ENCODE measurements at regions not wholly inside any gene's neighbourhood (a gene's known extent, or its start where the extent isn't known, plus 50 kb on each side); places are given as distances from the start of the nearest gene placed in this dataset.
"Not testable (repeated sequence)": the region's sequence is repeated elsewhere in the genome, so short reads cannot be mapped to it uniquely, and the experiment has no call there.

DNA sequence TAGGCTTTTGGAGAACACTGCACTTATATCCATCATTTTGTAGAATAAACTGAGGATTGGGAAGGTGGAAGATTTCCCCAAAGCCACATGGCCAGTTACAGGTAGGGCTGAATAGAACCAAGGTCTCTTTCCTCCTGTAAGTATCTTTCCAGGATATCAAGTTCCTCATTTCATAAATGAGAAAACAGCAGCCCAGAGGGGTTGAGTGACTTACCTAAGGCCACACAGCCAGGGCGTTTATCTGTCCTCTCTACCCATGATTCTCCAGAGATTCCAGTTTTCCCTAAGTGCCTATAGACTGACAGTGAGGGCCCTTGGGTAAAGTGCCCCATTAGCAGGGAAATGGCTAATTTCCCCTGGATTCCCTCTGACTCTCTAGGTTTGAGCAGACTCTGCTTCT, 132.3 kb upstream of the SKOR2 start:
- DNase-seq (ENCODE audit: low spot score): no peak
- TF ChIP-seq, protein P1, sequence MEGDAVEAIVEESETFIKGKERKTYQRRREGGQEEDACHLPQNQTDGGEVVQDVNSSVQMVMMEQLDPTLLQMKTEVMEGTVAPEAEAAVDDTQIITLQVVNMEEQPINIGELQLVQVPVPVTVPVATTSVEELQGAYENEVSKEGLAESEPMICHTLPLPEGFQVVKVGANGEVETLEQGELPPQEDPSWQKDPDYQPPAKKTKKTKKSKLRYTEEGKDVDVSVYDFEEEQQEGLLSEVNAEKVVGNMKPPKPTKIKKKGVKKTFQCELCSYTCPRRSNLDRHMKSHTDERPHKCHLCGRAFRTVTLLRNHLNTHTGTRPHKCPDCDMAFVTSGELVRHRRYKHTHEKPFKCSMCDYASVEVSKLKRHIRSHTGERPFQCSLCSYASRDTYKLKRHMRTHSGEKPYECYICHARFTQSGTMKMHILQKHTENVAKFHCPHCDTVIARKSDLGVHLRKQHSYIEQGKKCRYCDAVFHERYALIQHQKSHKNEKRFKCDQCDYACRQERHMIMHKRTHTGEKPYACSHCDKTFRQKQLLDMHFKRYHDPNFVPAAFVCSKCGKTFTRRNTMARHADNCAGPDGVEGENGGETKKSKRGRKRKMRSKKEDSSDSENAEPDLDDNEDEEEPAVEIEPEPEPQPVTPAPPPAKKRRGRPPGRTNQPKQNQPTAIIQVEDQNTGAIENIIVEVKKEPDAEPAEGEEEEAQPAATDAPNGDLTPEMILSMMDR (IDR thresholded peaks at IDR 0.05): no peak
- H3K4me3 Mint-ChIP-seq (ENCODE audit: unreplicated experiment): no peak overlapping the region
- H3K27me3 Mint-ChIP-seq (ENCODE audit: low read depth): peaks cover 6% of the 10 kb centered on the region
- H3K36me3 Mint-ChIP-seq (ENCODE audit: low read depth): no peaks in the 10 kb centered on the region
- no peaks in the 10 kb centered on the region for H3K9me3 Mint-ChIP-seq (ENCODE audit: low read depth)
- H3K27ac Mint-ChIP-seq (ENCODE audit: unreplicated experiment): no peak overlapping the region
- no peaks in the 10 kb centered on the region for H3K4me1 Mint-ChIP-seq (ENCODE audit: low read depth)

DNA sequence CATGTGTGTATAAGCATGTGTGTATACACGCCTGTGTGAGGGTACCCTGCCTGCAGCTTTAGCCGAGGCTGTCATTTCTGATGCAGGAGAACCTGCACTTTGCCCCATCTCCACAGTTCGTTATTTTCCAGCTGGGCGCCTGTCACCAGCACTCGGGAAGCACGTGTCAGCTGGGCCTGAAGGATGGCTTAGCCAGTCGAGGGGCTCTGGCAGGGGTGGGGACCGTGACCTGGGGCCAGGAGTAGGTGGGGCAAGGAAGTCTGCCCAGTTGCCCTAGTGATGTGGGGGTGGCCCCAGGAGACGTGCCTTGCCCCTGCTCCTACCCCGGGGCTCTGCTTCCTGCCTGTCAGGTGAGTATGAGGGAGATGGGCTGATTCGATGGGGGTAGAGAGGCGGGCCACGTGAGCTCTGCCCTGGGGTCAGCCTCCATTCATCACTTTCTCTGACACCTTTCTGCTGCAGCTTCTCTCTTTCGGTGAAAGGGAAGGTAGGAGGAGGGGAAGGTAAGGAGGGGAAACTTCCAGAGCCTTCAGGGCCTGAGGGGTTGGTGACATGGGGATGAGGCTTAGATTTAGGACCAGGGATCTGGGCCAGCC, 130.6 kb upstream of the SKOR2 start:
- Mint-ChIP-seq H3K27me3 (ENCODE audit: low read depth) (peaks cover 6% of the 10 kb centered on the region), H3K9me3 (ENCODE audit: low read depth) (no peaks in the 10 kb centered on the region), H3K36me3 (ENCODE audit: low read depth) (no peaks in the 10 kb centered on the region), H3K4me3 (ENCODE audit: unreplicated experiment) (no peak overlapping the region), H3K27ac (ENCODE audit: unreplicated experiment) (no peak overlapping the region), H3K4me1 (ENCODE audit: low read depth) (no peaks in the 10 kb centered on the region)
- DNase-seq (ENCODE audit: low spot score): no peak
- TF ChIP-seq, protein P1 (IDR thresholded peaks at IDR 0.05): no peak

DNA sequence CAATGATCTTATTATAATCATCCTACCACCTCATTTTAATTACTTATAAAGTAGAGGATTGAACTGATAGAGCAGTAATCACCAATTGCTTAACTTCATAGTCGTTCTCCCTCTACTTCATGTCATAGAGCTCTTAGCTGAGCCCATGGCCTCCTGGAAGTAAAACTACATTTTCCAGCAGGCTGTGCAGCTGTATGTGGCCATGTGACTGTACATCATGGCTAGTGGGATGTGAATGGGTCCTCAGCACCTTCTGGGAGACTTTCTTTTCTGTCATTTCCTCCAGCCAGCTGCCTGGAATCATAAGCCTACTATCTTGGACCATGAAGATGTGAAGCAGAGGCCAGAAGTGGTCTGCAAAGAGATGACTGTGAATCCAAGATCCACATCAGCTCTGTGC, 128.7 kb upstream of the SKOR2 start:
- Mint-ChIP-seq H3K9me3 (ENCODE audit: low read depth) (no peaks in the 10 kb centered on the region), H3K4me1 (ENCODE audit: low read depth) (no peaks in the 10 kb centered on the region), H3K27me3 (ENCODE audit: low read depth) (peaks cover 9% of the 10 kb centered on the region), H3K4me3 (ENCODE audit: unreplicated experiment) (no peak overlapping the region), H3K36me3 (ENCODE audit: low read depth) (no peaks in the 10 kb centered on the region), H3K27ac (ENCODE audit: unreplicated experiment) (no peak overlapping the region)
- no peak for DNase-seq (ENCODE audit: low spot score)
- TF ChIP-seq, protein P1 (IDR thresholded peaks at IDR 0.05): no peak

DNA sequence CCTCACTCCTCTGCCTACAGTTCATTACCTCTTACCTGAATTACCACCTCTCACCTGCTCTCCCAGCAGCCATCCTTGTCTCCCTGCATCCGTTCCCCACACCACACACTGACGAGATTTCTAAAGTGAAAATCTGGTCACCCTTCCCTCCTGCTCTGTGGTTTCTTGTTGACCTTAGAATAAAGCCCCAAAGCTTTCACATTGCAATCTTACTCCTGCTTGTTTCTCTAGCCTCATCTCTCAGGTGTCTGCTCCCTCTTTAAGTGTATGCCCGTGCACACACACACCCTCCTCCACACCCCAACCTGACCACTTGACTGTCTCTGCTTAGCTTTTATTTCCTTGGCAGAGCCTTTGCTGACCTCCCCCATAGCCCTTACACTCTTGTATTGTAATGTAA, 122.0 kb upstream of the SKOR2 start:
- H3K4me3 Mint-ChIP-seq (ENCODE audit: unreplicated experiment): no peak overlapping the region
- TF ChIP-seq, protein P1 (IDR thresholded peaks at IDR 0.05): no peak
- H3K4me1 Mint-ChIP-seq (ENCODE audit: low read depth): no peaks in the 10 kb centered on the region
- H3K36me3 Mint-ChIP-seq (ENCODE audit: low read depth): no peaks in the 10 kb centered on the region
- H3K9me3 Mint-ChIP-seq (ENCODE audit: low read depth): peaks cover 4% of the 10 kb centered on the region
- no peak for DNase-seq (ENCODE audit: low spot score)
- H3K27ac Mint-ChIP-seq (ENCODE audit: unreplicated experiment): no peak overlapping the region
- H3K27me3 Mint-ChIP-seq (ENCODE audit: low read depth): peaks cover 2% of the 10 kb centered on the region

DNA sequence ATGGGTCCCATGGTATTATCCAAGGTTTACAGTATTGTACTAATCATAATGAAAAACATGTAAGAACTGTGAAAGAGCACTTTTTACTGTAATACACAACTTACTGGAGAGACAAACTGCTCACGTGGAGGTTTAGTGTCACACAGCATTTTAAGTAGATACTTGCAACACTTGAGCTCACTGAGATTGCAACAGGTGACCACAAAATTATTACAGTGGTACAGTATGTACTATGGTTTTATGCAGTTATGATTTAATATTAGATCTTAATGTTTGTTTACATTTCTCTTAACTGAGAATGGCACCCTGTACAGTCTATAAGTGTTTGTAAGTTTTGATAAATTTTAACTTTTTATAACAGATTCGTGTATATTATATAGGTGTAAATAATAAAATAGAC, 118.6 kb upstream of the SKOR2 start:
- DNase-seq (ENCODE audit: low spot score): no peak
- no peak overlapping the region for H3K27ac Mint-ChIP-seq (ENCODE audit: unreplicated experiment)
- no peak overlapping the region for H3K4me3 Mint-ChIP-seq (ENCODE audit: unreplicated experiment)
- H3K9me3 Mint-ChIP-seq (ENCODE audit: low read depth): peaks cover 10% of the 10 kb centered on the region
- no peaks in the 10 kb centered on the region for H3K36me3 Mint-ChIP-seq (ENCODE audit: low read depth)
- TF ChIP-seq, protein P1 (IDR thresholded peaks at IDR 0.05): no peak
- H3K4me1 Mint-ChIP-seq (ENCODE audit: low read depth): no peaks in the 10 kb centered on the region
- no peaks in the 10 kb centered on the region for H3K27me3 Mint-ChIP-seq (ENCODE audit: low read depth)

DNA sequence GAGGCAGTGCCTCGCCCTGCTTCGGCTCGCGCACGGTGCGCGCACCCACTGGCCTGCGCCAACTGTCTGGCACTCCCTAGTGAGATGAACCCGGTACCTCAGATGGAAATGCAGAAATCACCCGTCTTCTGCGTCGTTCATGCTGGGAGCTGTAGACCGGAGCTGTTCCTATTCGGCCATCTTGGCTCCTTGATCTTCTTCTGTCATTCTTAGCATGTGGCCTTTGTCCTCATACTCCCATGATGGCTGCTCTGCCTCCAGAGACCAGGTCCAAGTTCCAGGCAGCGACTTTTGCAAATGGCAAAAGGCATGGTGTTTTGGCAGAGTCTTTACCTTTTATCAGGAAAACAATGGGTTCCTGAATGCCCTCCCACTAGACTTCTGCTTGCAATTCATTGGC, 102.6 kb upstream of the SKOR2 start:
- not testable (repeated sequence) for H3K27ac Mint-ChIP-seq (ENCODE audit: unreplicated experiment); H3K36me3 Mint-ChIP-seq (ENCODE audit: low read depth); H3K27me3 Mint-ChIP-seq (ENCODE audit: low read depth)

More for the DNA sequence above, 102.6 kb upstream of the SKOR2 start:
- H3K4me1 Mint-ChIP-seq (ENCODE audit: low read depth); H3K4me3 Mint-ChIP-seq (ENCODE audit: unreplicated experiment); DNase-seq (ENCODE audit: low spot score): not testable (repeated sequence)
- H3K9me3 Mint-ChIP-seq (ENCODE audit: low read depth): peaks cover 10% of the 10 kb centered on the region

Data from chondrocyte (in vitro differentiated cells).